Kidney (tissue), 13 donors: ENCODE measurements at regions not wholly inside any gene's neighbourhood (a gene's known extent, or its start where the extent isn't known, plus 50 kb on each side); places are given as distances from the start of the nearest gene placed in this dataset.
A peak's percentile ranks its signal among the peaks of the same experiment; 100 is the strongest.

Experiments used
- DNase-seq, 5 donors: peaks; one replicate each; pipeline ENCODE4 v3.0.0-alpha.2; 2013 to 2020
- FAIRE-seq: peaks from 2 replicates; lab custom pipeline; 2012; peaks lifted over from hg19 to GRCh38; lab: Jason Lieb, UNC
- H3K27ac ChIP-seq, 2 donors: one replicate each; pipeline ENCODE4 v1.7.0; 2013; ENCODE audit warnings: low read depth in 2 of 2, low read length in 2 of 2, inconsistent platforms in 1 of 2
- H3K27me3 ChIP-seq: one replicate; pipeline ENCODE4 v1.7.1; 2013; ENCODE audit warnings: low read length, inconsistent platforms; ENCODE audit not compliant: control insufficient read depth, insufficient read depth
- H3K36me3 ChIP-seq, 3 donors: one replicate each; pipeline versions ENCODE4 v1.7.0 to v1.7.1; 2013; ENCODE audit warnings: low read length in 3 of 3, control low read depth in 1 of 3, inconsistent platforms in 1 of 3; ENCODE audit not compliant: insufficient read depth in 3 of 3, control insufficient read depth in 2 of 3
- H3K4me1 ChIP-seq, 3 donors: one replicate each; pipeline versions ENCODE4 v1.7.0 to v1.7.1; 2013; ENCODE audit warnings: low read length in 3 of 3, inconsistent platforms in 1 of 3, low read depth in 1 of 3; ENCODE audit not compliant: control insufficient read depth in 2 of 3, insufficient read depth in 2 of 3
- H3K4me3 ChIP-seq, 3 donors: one replicate each; pipeline versions ENCODE4 v1.7.0 to v1.8.1; 2013; ENCODE audit warnings: low read length in 3 of 3, control low read depth in 1 of 3, inconsistent platforms in 1 of 3
- H3K9ac ChIP-seq, 3 donors: one replicate each; pipeline versions ENCODE4 v1.7.0 to v1.7.1; 2013; ENCODE audit warnings: low read length in 3 of 3, control low read depth in 1 of 3, inconsistent platforms in 1 of 3
- H3K9me3 ChIP-seq, 3 donors: one replicate each; pipeline versions ENCODE4 v1.7.0 to v1.7.1; 2013; ENCODE audit warnings: low read length in 3 of 3, control low read depth in 1 of 3, inconsistent platforms in 1 of 3; ENCODE audit not compliant: control insufficient read depth in 2 of 3, insufficient read depth in 1 of 3
- intact Hi-C: fragments of 100-400 bp; cut with DNase I; formaldehyde crosslinking; loops from one replicate; pipeline ENCODE4 v1.11.1; 2022
- TF ChIP-seq, protein P1 (sequence below): IDR thresholded peaks from 3 replicates; pipeline ENCODE4 v1.5.1; 2012; ENCODE audit warnings: mild to moderate bottlenecking, moderate library complexity, borderline replicate concordance; ENCODE audit not compliant: insufficient read depth; ENCODE audit errors: extremely low read depth
- donor health status: control.
- donor health status: control.
- donor health status: control.
- donor health status: control.
- donor health status: control.
- donor health status: DM: yes; HTN: yes; CAD: no.
- donor health status: Normal renal cell carcinoma (clear cell type).

DNA sequence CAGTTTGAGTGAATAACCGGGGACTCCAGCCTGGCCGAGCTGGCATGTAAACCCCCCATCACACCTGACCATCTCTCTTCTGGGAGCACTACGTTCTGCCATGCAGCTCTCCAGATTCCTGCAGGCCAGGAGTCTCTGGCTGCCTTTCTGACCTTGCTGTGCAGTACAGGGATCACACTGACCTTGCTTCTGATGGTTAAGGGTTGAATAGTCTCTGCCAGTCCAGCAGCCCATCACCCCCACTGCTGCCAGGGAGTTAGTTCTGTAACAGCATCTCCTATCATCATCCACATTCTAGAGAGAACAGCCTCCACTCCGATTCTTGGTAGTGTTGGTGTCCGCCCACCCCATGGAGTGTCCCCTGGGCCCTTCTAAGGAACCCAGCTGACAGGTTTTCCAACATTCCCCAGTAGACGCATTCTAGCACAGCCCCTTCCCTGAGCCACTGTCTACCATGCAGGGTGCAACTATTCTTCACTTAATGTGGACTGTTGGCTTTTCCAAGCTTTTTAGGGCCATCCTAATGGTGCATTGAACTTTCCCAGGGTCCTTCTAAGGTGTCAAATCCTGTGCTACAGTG lies 109.8 kb downstream of the RIPK4 start:
- Histone ChIP-seq H3K9me3 (no peaks in the 10 kb centered on the region), H3K36me3 (no peaks in the 10 kb centered on the region), H3K4me1 (peaks cover 0 to 7% (median 0%) of the 10 kb centered on the region in 3 donors), H3K27me3 (no peaks in the 10 kb centered on the region), H3K27ac (no peak overlapping the region), H3K9ac (no peak overlapping the region), H3K4me3 (no peak overlapping the region)
- DNase-seq: peak in 1 of 5 donors; percentile 22
- TF ChIP-seq, protein P1, sequence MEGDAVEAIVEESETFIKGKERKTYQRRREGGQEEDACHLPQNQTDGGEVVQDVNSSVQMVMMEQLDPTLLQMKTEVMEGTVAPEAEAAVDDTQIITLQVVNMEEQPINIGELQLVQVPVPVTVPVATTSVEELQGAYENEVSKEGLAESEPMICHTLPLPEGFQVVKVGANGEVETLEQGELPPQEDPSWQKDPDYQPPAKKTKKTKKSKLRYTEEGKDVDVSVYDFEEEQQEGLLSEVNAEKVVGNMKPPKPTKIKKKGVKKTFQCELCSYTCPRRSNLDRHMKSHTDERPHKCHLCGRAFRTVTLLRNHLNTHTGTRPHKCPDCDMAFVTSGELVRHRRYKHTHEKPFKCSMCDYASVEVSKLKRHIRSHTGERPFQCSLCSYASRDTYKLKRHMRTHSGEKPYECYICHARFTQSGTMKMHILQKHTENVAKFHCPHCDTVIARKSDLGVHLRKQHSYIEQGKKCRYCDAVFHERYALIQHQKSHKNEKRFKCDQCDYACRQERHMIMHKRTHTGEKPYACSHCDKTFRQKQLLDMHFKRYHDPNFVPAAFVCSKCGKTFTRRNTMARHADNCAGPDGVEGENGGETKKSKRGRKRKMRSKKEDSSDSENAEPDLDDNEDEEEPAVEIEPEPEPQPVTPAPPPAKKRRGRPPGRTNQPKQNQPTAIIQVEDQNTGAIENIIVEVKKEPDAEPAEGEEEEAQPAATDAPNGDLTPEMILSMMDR: no peak
- intact Hi-C loops: no loop called here
- no peak for FAIRE-seq

DNA sequence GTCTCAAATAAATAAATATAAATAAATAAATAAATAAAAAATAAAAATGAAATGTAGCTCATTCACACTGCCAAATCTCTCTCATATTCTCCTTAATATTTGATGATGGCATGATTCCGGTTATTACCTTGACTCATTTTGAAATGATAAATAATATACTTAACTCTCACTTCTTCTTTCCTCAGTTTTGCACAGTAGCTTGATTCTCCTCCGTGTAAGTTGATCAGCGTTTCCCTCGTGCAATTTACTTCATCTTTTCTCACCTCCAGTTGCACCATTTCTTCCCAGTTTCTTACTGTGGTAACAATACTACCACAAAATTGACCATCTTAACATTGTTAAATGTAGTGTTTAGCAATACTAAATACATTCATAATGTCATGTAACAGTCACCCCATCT lies 111.6 kb downstream of the RIPK4 start:
- Histone ChIP-seq H3K27ac (no peak overlapping the region), H3K4me3 (no peak overlapping the region), H3K36me3 (no peaks in the 10 kb centered on the region), H3K27me3 (no peaks in the 10 kb centered on the region), H3K9ac (no peak overlapping the region), H3K9me3 (no peaks in the 10 kb centered on the region), H3K4me1 (peaks cover 0 to 12% (median 0%) of the 10 kb centered on the region in 3 donors)
- DNase-seq: no peak
- TF ChIP-seq, protein P1: no peak
- FAIRE-seq: no peak
- intact Hi-C loops: no loop called here

DNA sequence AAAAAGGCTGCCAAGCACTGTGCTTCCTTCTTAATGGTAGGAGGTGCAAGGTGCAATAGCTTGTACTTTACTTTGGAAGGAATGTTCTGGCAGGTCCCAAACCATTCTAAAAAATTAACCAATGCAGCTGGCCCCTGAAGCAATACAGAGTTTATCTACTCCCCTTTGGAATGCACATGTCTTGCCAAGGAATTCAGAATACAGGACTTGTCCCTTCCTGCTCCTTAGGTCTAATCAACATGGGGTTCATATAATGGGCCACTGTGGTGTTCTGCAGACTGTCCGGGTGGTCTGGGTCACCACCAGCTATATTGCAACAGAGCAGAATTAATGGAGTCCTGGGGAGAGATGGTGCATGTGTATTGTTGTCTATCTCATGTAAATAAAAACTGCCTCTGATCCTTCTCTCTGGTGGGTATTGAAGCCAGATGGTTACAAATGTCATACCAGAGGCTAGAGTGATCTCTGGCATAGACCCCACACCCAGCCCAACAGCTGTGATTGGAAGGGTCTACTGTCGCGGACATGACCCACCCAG lies 112.8 kb downstream of the RIPK4 start:
- peaks cover 0 to 12% (median 0%) of the 10 kb centered on the region in 3 donors for H3K4me1 ChIP-seq
- TF ChIP-seq, protein P1: no peak
- no peak overlapping the region for H3K4me3 ChIP-seq
- intact Hi-C loops: no loop called here
- peak in 1 of 5 donors; percentile 13 for DNase-seq
- no peak overlapping the region for H3K9ac ChIP-seq
- H3K27ac ChIP-seq: peak overlapping the region in 1 of 2 donors; percentile 20
- H3K9me3 ChIP-seq: no peaks in the 10 kb centered on the region
- H3K36me3 ChIP-seq: no peaks in the 10 kb centered on the region
- H3K27me3 ChIP-seq: no peaks in the 10 kb centered on the region
- no peak for FAIRE-seq
